ENCODE measurements at regions not wholly inside any gene's neighbourhood (a gene's known extent, or its start where the extent isn't known, plus 50 kb on each side); places are given as distances from the start of the nearest gene placed in this dataset.

GRCh38 chr5:82405618-82406204, 127.6 kb upstream of the RPS23 start:
- DNase-seq (ENCODE audit: low read depth, low spot score), result peak; percentile 47

GRCh38 chr5:82405161-82405560, 127.0 kb upstream of the RPS23 start:
- no peak for DNase-seq (ENCODE audit: low read depth, low spot score)

GRCh38 chr5:82404382-82404945, 126.3 kb upstream of the RPS23 start:
- DNase-seq (ENCODE audit: low read depth, low spot score), result no peak

GRCh38 chr5:82403724-82404123, 125.6 kb upstream of the RPS23 start:
- DNase-seq (ENCODE audit: low read depth, low spot score), result no peak

- no peak for DNase-seq (ENCODE audit: low read depth, low spot score)
These were observed 124.9 kb upstream of the RPS23 start for GRCh38 chr5:82403026-82403425.

GRCh38 chr5:82399111-82399510, 121.0 kb upstream of the RPS23 start:
- DNase-seq (ENCODE audit: low read depth, low spot score), result no peak

- DNase-seq (ENCODE audit: low read depth, low spot score), result no peak
These were observed 119.7 kb upstream of the RPS23 start for GRCh38 chr5:82397741-82398320.

GRCh38 chr5:82396871-82397514, 118.8 kb upstream of the RPS23 start:
- DNase-seq (ENCODE audit: low read depth, low spot score), result peak; percentile 96

- DNase-seq (ENCODE audit: low read depth, low spot score), result no peak
These were observed 118.2 kb upstream of the RPS23 start for GRCh38 chr5:82396396-82396795.

- DNase-seq (ENCODE audit: low read depth, low spot score), result no peak
These were observed 115.8 kb upstream of the RPS23 start for GRCh38 chr5:82393951-82394350.

GRCh38 chr5:82390088-82390487, 111.9 kb upstream of the RPS23 start:
- no peak for DNase-seq (ENCODE audit: low read depth, low spot score)

GRCh38 chr5:82389347-82389746, 111.2 kb upstream of the RPS23 start:
- DNase-seq (ENCODE audit: low read depth, low spot score), result no peak

- DNase-seq (ENCODE audit: low read depth, low spot score), result no peak
These were observed 110.0 kb upstream of the RPS23 start for GRCh38 chr5:82388181-82388580.

GRCh38 chr5:82387819-82388166, 109.6 kb upstream of the RPS23 start:
- no peak for DNase-seq (ENCODE audit: low read depth, low spot score)

- DNase-seq (ENCODE audit: low read depth, low spot score), result peak; percentile 72
These were observed 109.1 kb upstream of the RPS23 start for GRCh38 chr5:82387001-82387818.

- no peak for DNase-seq (ENCODE audit: low read depth, low spot score)
These were observed 108.4 kb upstream of the RPS23 start for GRCh38 chr5:82386576-82386975.

GRCh38 chr5:82384034-82384750, 106.0 kb upstream of the RPS23 start:
- no peak for DNase-seq (ENCODE audit: low read depth, low spot score)

- no peak for DNase-seq (ENCODE audit: low read depth, low spot score)
These were observed 103.4 kb upstream of the RPS23 start for GRCh38 chr5:82381591-82381990.

- DNase-seq (ENCODE audit: low read depth, low spot score), result no peak
These were observed 98.2 kb upstream of the RPS23 start for GRCh38 chr5:82376307-82376706.

- DNase-seq (ENCODE audit: low read depth, low spot score), result no peak
These were observed 97.5 kb upstream of the RPS23 start for GRCh38 chr5:82375488-82376244.

GRCh38 chr5:82374637-82375036, 96.5 kb upstream of the RPS23 start:
- no peak for DNase-seq (ENCODE audit: low read depth, low spot score)
